ENCODE measurements at regions not wholly inside any gene's neighbourhood (a gene's known extent, or its start where the extent isn't known, plus 50 kb on each side); places are given as distances from the start of the nearest gene placed in this dataset.

- no peak overlapping the region for H3K4me3 ChIP-seq (ENCODE audit: low read depth, low read length)
- TF ChIP-seq MYC (IDR thresholded peaks at IDR 0.05; ENCODE audit: low read depth, low read length): no peak
- no peak for TF ChIP-seq CTCF (IDR thresholded peaks at IDR 0.05; ENCODE audit: low read depth, low read length)
- TF ChIP-seq POLR2A (IDR thresholded peaks at IDR 0.05; ENCODE audit: extremely low read depth, insufficient read length): no peak
- TF ChIP-seq MAX (IDR thresholded peaks at IDR 0.05; ENCODE audit: low read depth, low read length): no peak
- DNase-seq (ENCODE audit: low read depth): no peak
Measured at GRCh38 chr14:85106506-85106905, 423.4 kb upstream of the FLRT2 start.

GRCh38 chr14:85112762-85113161 is 417.2 kb upstream of the FLRT2 start:
- TF ChIP-seq POLR2A (IDR thresholded peaks at IDR 0.05; ENCODE audit: extremely low read depth, insufficient read length) (no peak), CTCF (IDR thresholded peaks at IDR 0.05; ENCODE audit: low read depth, low read length) (no peak), MAX (IDR thresholded peaks at IDR 0.05; ENCODE audit: low read depth, low read length) (no peak), MYC (IDR thresholded peaks at IDR 0.05; ENCODE audit: low read depth, low read length) (no peak)
- H3K4me3 ChIP-seq (ENCODE audit: low read depth, low read length): no peak overlapping the region
- DNase-seq (ENCODE audit: low read depth): no peak

GRCh38 chr14:85115921-85116320 is 414.0 kb upstream of the FLRT2 start:
- no peak for DNase-seq (ENCODE audit: low read depth)
- TF ChIP-seq MYC (IDR thresholded peaks at IDR 0.05; ENCODE audit: low read depth, low read length) (no peak), POLR2A (IDR thresholded peaks at IDR 0.05; ENCODE audit: extremely low read depth, insufficient read length) (no peak), CTCF (IDR thresholded peaks at IDR 0.05; ENCODE audit: low read depth, low read length) (no peak)

GRCh38 chr14:85118274-85118673 is 411.7 kb upstream of the FLRT2 start:
- TF ChIP-seq MYC (IDR thresholded peaks at IDR 0.05; ENCODE audit: low read depth, low read length) (no peak), MAX (IDR thresholded peaks at IDR 0.05; ENCODE audit: low read depth, low read length) (no peak), POLR2A (IDR thresholded peaks at IDR 0.05; ENCODE audit: extremely low read depth, insufficient read length) (no peak), CTCF (IDR thresholded peaks at IDR 0.05; ENCODE audit: low read depth, low read length) (no peak)
- no peak overlapping the region for H3K4me3 ChIP-seq (ENCODE audit: low read depth, low read length)
- no peak for DNase-seq (ENCODE audit: low read depth)

More at GRCh38 chr14:85115921-85116320, 414.0 kb upstream of the FLRT2 start:
- H3K4me3 ChIP-seq (ENCODE audit: low read depth, low read length): no peak overlapping the region

GRCh38 chr14:85122690-85123089 is 407.3 kb upstream of the FLRT2 start:
- TF ChIP-seq MAX (IDR thresholded peaks at IDR 0.05; ENCODE audit: low read depth, low read length) (no peak), CTCF (IDR thresholded peaks at IDR 0.05; ENCODE audit: low read depth, low read length) (no peak), MYC (IDR thresholded peaks at IDR 0.05; ENCODE audit: low read depth, low read length) (no peak), POLR2A (IDR thresholded peaks at IDR 0.05; ENCODE audit: extremely low read depth, insufficient read length) (no peak)
- no peak overlapping the region for H3K4me3 ChIP-seq (ENCODE audit: low read depth, low read length)
- no peak for DNase-seq (ENCODE audit: low read depth)

- no peak overlapping the region for H3K4me3 ChIP-seq (ENCODE audit: low read depth, low read length)
- TF ChIP-seq POLR2A (IDR thresholded peaks at IDR 0.05; ENCODE audit: extremely low read depth, insufficient read length) (no peak), MYC (IDR thresholded peaks at IDR 0.05; ENCODE audit: low read depth, low read length) (no peak), MAX (IDR thresholded peaks at IDR 0.05; ENCODE audit: low read depth, low read length) (no peak), CTCF (IDR thresholded peaks at IDR 0.05; ENCODE audit: low read depth, low read length) (no peak)
Measured at GRCh38 chr14:85123755-85124154, 406.2 kb upstream of the FLRT2 start.

More at GRCh38 chr14:85123755-85124154, 406.2 kb upstream of the FLRT2 start:
- no peak for DNase-seq (ENCODE audit: low read depth)

All from NB4 (cell line).